GM18499 (cell line): ENCODE measurements at regions not wholly inside any gene's neighbourhood (a gene's known extent, or its start where the extent isn't known, plus 50 kb on each side); places are given as distances from the start of the nearest gene placed in this dataset.

ENCODE experiments used
- ATAC-seq: cut with Tn5 transposase; IDR thresholded peaks from one replicate; pipeline ENCODE4 v1.9.1; 2021; ENCODE audit warnings: moderate number of reproducible peaks; ENCODE audit not compliant: insufficient read depth, unreplicated experiment

GRCh38 chr13:80462567-80462966 lies 121.6 kb upstream of the SPRY2 start:
- ATAC-seq = no peak

DNA sequence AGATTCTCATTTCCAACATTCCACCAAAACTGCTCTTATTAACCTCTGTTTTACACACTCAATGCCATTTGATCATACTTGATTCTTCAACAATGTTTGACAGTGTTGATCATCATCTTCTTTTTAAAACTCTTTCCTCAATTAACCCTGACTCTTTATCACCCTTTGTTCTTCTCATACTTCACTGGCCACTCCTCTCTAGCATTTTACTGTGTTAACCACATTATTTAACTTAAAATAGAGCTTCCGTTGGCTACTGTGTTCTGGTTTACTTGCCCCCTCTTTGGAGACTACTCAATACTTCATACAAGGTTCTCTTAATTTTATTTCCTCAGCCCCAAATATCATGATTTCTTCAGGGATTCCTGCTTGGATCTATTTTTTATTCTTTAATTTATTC lies 121.1 kb upstream of the SPRY2 start:
- no peak for ATAC-seq

DNA sequence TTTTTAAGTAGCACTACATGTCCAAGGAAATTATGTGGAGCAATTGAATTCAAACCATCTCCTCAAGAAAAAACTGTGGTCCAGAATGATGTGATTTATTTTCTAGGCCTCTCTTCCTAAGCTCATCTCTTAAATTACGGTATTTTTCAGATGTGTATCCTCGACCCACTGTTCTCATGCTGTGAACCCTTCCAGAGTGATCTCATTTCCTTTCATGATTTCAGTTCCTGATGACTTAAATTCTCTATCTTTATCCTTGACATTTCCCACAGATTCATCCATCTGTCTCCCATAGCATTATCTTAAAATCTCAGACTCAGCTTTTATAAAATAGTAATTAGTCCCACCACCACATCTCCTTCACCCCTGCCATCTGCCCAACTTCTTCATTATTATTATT lies 117.6 kb upstream of the SPRY2 start:
- no peak for ATAC-seq

DNA sequence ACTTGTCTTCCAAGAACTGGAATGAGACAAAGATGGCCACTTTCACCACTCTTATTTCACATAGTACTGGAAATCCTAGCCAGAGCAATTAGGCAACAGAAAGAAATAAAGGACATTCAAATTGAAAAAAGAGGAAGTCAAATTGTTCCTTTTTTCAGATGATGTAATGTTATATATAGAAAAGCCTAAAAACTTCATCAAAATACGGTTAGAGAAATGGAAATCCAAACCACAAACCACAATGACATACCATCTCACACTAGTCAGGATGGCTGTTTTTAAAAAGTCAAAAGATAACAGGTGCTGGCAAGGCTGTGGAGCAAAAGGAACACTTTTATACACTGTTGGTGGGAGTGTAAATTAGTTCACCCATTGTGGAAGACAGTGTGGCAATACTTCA lies 113.3 kb upstream of the SPRY2 start:
- peak; percentile 84 for ATAC-seq

DNA sequence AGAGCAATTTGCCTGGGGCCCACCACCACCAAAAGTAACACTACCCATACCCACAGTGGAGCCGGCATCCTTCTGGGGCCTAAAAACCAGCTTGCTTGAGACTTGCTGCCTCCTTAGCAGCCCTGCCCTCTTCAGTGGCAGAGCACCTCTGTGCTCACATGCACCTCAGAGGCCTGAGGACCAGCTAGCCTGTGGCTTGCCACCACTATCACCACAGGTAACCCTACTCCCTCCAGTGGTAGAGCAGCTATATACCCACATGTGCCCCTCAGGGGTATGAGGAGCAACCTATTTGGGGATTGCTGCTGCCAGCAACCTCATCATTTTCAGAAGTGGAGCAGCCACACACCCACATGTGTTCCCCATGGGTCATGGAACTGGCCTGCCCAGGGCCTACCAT lies 111.4 kb upstream of the SPRY2 start:
- ATAC-seq = no peak

- no peak for ATAC-seq
Observed at GRCh38 chr13:80451641-80452040, 110.7 kb upstream of the SPRY2 start.

- ATAC-seq = no peak
Observed at GRCh38 chr13:80450386-80450785, 109.5 kb upstream of the SPRY2 start.

DNA sequence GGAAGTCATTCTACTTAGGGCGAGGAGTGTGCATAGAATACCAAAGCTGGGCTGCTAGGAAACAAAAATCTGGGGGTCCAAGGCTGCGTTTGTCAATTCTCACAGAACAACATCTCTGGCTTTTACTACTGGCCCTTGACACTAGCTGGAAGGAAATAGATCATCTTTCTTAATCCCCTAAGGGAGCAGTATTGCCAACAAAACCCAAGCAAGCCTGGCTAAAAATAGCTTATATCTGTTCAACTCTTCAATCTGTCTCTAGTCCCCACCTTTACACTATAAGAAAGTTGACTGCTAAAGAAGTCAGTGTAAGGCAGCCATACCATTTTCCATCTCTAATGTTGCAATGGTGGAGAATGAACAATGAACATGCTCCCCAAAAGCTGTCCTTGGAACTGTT lies 107.8 kb upstream of the SPRY2 start:
- ATAC-seq = no peak

GRCh38 chr13:80447747-80448146 lies 106.8 kb upstream of the SPRY2 start:
- no peak for ATAC-seq

DNA sequence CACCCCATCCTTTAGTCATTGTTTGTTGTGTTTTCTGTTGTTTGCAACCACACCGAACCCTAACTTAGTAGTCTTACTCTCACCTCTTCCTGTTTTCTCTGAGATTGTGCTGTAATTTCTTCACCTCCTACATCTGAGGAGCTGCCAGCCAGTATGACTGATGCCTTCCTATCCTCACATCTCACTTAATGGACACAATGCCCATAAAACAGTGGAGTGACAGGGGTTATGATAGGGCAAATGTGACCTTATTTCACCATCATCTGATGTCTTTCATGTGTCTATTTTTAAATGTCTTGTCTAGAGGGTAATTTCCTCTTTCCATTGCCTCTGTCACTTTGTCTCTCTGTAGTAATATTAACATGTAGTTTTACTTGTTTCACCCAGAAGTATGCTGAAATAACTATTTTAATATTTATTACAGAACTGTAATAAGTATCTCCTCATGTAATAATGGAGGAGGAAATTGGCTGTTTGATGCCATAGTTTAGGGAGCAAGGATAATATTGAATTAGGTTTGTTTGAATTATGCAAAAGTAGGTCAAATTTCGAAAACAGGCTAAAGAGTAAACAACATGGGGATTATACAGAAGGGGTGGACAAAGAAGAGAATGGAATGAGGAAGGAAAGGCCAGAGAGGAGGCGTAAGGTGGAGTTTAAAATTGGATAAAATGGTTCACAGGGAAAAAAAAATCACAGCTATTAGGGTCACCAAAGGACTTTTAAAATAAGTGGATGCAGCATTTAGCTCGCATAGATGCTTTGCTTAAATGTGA lies 103.5 kb upstream of the SPRY2 start:
- no peak for ATAC-seq

DNA sequence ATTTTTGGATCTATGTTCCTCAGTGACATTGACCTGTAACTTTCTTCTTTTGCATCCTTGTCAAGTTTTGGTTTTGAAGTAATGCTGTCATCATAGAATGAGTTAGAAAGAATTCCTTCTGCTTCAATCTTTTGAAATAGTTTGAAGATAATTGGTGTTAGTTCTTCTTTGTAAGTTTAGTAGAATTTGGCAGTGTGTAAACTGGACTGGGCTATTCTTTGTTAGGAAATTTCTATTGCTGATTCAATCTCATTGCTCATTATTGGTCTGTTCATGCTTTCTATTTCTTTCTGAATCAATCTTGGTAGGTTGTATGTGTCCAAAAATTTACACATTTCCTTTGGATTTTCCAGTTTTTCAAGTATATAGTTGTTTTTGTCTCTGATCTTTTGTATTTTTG lies 101.7 kb upstream of the SPRY2 start:
- no peak for ATAC-seq

GRCh38 chr13:80441968-80442367 lies 101.0 kb upstream of the SPRY2 start:
- ATAC-seq = peak; percentile 67

- ATAC-seq = no peak
Observed at GRCh38 chr13:80438521-80438920, 97.6 kb upstream of the SPRY2 start.

DNA sequence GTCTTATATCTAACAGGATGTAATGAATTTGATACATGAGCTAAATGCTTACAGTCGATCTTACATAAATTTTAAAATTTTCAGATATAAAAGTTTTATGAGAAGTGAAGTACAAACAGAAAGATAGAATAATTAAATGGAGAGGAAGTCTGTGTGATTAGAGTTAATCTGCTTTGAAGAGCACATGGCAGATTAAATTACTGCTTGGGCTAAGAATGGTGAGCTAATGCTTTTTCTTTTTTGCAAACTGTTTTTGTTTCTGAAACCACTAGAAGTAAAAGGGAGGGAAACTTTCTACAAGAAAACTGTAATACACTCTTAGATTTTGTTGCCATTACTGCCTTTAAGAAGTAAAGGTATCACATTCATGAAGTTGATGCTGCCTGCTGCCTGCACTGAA lies 96.3 kb upstream of the SPRY2 start:
- ATAC-seq = no peak

- no peak for ATAC-seq
Observed at GRCh38 chr13:80436571-80437169, 95.7 kb upstream of the SPRY2 start.

DNA sequence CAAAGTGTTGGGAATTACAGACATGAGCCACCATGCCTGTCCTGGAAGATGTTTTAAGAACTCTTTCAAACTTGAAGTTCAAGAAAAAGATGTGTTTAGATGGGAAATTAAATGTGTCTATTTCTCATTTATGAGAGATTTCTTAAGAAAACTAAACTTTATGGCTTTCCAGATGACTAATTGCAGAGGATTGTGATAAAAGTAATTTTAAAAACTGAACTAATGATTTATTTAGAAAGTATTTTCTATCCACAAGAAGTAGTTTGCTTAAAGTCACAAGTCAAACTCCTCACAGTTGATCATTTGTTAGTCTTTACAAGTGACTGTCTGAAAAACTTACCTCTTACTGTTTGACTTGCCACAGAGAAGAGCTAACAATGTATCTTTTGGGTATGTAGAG lies 89.6 kb upstream of the SPRY2 start:
- ATAC-seq = no peak

DNA sequence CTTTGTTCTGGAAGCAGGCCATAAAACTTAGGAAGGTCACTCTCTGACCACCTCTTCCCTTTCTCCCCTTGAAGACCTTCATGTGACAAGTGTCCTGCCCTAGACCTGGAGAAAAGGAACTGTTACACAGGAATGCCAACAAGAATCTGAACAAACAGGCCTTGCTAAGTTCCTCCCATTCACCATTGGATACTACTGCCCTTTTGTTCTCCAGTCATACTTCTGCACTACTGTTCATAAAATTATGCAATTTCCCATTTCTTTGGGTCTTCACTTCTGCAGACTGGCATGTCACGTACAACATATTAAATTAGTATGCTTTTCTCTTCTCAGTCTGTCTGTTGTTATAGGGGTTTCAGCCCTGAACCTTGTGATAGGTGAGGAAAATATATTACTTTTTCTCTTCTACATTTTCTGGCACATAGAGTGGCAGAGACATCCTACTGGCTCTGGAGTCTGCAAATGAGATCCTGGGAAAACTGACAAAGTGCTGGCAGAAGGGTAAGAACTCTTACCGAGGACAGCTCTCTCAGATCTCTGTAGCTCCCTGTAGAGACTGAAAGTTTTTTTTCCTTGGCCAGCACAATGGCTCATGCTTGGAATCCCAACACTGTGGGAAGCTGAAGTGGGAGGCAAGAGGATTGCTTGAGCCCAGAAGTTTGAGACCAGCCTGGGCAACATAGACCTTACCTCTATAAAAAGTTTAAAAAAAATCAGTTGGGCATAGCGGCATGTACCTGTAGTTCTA lies 87.6 kb upstream of the SPRY2 start:
- ATAC-seq = no peak

DNA sequence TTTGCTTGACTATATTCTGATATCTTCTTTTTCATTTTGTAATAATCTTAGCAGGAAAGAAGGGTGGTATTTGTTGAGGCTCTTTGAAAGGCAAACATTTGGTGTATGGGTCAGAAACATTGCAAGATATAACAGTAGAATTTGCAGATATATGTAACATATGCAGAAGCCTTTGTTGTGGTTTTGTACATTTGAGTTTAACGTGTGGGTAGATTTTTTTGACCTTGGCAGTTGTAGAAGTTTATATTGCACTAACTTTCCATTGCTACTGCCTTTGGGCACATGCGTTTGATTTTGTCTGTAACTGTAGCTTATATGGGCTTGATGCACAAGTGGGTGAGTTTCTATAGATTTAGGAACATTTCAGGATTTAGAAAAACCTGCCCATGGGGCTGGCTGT lies 78.5 kb upstream of the SPRY2 start:
- ATAC-seq = no peak

DNA sequence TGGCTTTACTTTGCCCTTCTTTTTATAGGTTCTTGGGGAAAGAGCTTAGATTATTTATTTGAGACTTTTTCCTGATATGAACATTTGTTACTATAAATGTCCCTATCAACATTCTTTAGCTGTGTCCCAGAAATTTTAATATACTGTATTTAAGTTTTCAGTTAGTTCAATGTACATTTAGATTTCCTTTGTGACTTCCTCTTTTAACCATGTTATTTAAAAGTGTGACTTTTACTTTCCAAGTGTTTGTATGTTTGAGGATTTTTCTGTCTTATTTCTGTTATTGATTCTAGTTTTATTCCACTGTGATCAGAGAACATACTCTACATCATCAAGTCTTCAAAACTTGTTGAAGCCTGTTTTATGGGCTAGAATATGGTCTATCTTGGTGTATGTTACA lies 72.7 kb upstream of the SPRY2 start:
- no peak for ATAC-seq

DNA sequence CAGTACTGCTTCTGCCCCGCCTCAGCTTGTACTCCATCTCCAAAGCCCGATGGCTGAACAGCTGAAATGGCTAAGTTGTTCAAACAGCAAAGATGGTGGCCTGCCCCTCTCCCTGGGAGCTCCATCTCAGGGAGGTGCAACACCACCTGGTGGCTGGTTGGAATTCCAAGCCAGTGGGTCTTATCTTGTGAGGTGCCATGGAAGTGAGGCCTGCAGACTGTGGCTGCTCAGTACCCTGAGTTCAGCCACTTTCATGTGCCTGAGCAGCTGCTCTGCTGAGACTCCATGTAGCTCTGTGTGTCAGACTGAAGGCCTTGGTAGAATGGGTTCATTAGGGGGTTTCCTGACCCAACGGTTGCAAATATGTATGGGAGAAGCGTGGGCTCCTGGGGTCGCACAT lies 67.3 kb upstream of the SPRY2 start:
- ATAC-seq = no peak

DNA sequence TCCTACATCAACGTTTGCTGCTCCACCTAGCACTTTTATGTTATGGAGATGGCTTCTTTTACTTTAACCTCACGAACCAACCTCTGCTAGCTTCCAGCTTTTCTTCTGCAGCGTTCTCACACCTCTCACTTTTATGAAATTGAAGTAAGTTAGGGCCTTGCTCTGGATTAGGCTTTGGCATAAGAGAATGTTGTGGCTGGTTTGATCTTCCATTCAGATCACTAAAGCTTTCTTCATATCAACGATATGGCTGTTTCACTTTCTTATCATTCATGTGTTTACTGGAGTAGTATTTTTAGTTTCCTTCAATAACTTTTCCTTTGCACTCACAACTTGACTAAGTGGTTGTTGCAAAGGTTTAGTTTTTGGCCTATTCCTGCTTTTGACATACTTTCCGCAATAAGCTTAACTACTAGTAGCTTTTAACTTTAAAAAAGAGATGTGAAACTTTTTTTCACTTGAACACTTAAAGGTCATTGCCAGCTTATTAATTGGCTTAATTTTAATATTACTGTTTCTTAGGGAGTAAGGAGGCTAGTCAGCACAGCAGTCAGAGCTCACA lies 60.0 kb upstream of the SPRY2 start:
- no peak for ATAC-seq
